GM18868 (cell line): ENCODE measurements at regions not wholly inside any gene's neighbourhood (a gene's known extent, or its start where the extent isn't known, plus 50 kb on each side); places are given as distances from the start of the nearest gene placed in this dataset.

Experiments used
- ATAC-seq: cut with Tn5 transposase; IDR thresholded peaks from one replicate; pipeline ENCODE4 v1.9.1; 2021; ENCODE audit warnings: mild to moderate bottlenecking, moderate library complexity; ENCODE audit not compliant: unreplicated experiment

DNA sequence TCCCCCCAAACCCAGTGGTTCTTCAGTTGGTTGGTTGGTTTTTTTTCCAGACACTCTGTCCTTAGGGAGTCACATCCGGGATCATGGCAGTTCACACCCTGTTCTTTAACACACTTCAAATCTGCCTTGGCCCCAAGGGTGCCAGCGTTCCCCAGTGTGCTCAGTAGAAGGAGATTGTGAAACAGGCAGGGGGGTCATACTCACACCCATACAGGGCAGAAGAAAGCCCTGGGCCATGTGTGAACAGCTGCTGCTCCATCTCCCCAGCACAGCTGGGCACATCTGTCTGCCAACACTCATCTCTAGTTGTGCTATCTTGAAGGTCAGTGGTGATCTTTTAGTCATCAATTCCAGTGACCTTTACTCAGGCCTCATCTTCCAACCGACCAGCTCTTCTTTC is 64.4 kb upstream of the FUT8 start:
- ATAC-seq = no peak

DNA sequence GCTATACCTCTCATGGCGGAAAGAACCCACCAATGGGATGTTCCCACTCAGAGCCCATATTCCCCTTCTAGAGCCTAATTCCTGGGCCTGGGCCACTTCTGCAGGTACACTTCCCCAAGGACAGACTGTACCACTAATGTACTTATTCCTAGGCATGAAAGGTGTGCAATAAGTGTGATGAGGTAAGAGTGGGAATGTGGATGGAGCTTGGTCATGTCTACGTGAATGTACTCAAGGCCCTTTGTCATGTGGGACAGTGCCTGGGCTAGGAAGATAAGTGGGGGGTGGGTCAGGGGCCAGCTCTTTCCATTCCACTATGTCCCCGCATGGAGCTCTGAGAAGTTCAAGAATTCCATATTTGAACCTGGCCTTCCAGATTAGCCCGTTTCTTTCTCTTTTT is 63.4 kb upstream of the FUT8 start:
- no peak for ATAC-seq

DNA sequence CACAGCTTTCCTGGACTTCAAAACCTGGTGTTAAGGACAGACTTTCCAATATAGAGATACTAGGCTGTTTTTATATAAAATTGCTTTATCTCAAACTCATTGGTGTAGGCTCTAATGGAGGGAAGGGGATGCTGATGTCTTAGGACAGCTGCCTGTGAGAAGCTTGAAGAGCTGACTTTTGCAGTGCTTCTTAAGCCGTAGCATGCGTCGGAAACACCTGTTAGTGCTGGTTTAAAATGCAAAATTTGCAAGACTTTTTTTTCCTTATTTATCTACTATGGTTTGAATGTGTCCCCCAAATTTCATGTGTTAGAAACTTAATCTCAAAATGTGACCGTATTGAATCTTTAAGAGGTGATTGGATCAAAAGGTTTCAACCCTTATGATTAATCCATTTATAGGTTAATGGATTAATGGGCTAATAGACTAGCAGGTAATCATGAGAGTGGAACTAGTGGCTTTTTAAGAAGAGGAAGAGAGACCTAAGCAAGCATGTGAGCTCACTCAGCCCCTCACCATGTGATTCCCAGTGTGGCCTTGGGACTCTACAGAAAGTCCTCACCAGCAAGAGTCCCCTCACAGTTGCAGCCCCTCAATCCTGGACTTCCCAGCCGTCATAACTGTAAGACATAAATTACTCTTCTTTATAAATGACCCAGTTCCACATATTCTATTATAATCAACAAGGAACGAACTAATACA is 60.9 kb upstream of the FUT8 start:
- ATAC-seq = peak; percentile 69

DNA sequence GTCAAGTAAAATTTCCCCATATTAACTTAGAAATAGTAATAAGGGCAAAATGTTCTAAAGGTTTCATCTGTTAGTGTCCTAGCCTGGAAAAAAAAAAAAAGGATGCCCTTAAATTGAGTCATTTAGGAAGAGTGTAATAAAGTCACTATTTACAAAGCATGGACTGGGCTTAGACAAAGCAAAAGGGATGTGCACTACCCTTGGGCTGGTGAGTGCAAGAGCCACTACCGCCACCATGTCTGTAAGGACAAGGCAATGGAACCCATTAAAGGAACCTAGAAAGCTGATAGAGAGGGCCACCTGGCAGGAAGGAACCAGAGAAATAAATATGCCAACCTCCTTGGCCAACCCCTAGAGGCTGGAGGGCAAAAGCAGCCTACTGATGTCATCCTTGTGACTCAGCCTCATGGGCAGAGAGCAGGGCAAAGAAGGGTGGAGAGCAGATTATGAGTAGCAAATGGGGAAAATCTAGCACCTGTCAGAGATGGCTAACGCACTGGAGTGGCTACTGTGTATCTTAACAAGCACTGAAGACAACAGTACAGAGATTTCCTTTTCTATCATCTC is 59.5 kb upstream of the FUT8 start:
- ATAC-seq = peak; percentile 38

DNA sequence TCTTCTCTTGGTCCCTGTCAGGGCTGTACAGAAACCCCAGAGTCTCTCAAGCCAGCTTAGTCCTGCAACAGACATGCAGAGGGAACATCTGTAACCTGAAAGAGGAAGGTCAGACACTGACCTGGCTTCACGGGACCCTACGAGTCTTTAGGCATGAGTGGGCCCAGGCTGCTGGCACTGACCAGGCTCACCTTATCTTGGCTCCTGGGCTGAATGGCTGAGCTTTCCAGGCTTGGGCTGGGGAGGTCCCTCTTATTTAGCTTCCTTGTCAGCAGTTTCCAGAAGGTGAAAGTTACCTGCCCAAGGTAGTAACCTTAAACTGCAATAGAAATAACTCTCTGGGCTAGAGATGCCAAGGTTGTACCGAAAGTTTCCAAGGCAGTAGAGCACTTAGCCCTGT is 58.4 kb upstream of the FUT8 start:
- ATAC-seq = no peak

DNA sequence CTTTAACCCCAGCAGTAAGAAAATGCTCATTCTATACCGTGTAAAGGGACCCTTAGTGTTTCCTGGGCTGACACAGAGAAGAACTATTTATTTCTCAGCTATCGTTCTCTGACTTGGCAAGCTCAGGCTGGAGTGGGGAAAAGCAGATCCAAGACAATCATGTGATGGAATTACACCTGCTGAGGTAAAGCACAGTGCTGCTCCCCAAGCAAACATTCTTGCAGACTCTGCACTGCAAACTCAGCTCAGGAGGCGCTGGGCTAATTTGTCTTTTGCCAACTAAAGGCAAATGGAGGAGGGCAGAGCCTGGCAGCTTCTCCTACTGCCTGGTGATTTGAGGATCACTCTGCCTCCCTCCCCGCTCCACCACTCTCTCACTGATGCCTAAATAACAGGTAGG is 57.8 kb upstream of the FUT8 start:
- ATAC-seq = no peak

DNA sequence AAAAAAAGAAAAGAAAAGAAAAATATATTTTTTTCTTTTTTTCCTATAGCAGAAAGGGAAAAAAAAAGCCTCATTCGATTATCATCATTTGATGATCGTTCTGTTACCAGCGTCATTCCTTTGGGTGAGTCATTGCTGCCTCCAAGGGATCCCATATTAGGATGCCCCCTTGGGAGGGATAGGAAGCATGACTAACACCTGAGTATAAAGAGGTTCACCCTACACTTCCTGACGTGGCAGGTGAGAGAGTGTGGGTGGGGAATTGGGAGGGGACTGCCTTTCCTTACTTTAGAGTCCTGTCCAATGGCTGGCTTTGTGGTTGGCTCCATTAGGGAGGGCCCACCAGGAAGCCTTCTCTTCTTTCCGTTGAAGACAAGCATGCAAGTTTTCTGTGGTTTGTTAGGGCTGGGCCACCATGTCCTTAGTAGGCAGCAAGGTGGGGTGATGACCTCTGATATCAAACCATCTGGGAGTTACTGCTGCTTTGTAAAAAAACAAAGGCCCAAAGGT is 56.1 kb upstream of the FUT8 start:
- ATAC-seq = no peak

DNA sequence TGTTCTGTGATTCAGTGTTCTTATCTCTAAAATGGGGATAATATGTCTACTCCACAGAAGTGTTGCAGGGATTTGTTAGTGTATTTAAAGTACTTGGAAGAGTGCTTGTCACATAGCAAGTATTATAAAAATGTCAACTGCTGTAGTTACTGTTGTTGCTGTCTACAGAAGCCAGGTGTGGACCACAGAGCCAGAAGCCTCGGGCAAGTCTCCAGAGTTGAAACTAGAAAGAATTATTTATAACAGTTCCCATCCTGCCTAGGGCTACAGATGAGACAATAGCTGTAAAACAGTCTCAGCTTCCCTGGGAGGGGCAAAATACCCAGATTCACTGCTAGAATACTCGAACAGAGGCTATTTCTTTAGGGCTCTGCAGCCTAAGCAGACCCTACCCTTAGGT is 55.4 kb upstream of the FUT8 start:
- ATAC-seq = no peak

DNA sequence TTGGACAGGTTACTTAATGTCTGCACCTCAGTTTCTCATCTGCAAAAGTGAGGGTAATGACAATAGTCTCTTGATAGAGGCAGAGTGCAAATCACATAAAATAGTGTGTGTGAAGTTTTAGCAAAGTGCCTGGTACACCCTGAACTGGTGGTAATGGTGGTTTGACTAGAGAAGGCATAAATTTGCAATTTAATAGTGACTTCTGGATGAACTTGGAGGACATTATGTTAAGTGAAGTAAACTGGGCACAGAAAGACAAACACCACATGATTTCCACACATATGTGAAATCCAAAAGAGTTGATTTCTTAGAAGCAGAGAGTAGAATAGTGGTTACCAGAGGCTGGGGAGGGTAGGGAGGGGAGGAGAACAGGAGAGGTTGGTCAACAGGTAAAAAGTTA is 54.8 kb upstream of the FUT8 start:
- ATAC-seq = no peak

DNA sequence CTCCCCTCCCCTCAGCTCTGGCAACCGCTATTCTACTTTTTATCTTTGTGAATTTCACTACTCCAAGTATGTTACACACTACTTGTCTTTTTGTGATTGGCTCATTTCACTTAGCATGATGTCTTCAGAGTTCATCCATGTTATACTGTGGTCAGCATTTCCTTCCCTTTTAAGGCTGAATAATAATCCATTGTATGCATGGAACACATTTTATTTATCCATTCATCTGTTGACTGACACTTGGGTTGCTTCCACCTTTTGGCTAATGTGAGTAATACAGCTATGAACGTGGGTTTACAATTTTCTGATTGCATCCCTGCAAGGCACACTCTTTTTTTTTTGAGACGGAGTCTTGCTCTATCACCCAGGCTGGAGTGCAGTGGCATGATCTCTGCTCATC is 53.0 kb upstream of the FUT8 start:
- no peak for ATAC-seq

DNA sequence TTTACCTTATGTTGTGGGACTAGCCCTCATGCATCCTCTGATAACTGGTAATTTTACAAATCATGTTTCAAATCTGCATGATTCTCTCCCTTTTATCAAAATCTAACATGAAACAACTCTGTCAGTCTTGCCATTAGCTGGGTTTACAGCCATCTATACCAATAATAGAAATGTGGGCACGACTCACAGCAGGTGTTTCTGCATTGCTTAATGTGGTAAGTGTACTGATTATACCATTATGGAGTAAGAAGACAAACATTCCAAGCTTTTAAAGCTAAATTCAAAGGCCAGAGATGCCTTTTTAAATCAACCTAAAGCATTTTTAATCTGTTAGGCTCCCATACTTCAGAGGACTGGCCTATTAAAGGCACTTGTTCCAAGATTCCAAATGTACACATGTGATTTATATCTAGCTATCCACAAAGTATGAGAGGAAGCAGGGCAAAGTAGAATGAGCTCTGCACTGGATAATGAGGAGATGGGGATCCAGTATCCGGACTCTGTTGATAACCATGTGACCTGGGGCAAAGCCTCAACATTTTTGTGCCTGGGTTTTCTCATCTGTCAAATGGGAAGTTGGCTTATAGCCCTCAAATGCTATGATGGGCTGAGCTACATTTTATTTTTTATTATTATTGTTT is 52.3 kb upstream of the FUT8 start:
- ATAC-seq = no peak

DNA sequence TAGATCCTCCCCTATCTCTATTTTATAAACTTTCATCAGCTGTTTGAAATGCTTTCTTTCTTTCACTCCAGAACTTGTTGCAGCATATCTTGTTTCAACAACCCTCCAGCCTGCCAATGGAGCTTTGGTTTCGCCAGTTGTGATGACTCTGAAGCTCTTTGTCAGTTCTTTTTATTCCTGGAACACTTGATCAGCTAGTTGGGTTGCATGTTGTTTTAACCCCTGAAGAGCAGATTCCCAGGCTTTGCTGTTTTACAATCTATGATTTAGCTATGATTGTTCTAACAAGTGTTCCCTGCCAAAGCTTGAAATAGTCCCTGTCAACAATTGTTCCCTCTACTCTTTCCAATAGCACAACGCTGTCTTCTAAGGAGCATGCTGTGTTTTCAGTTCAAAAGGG is 50.6 kb upstream of the FUT8 start:
- no peak for ATAC-seq
